NCI-H1417 (cell line): ENCODE measurements at regions not wholly inside any gene's neighbourhood (a gene's known extent, or its start where the extent isn't known, plus 50 kb on each side); places are given as distances from the start of the nearest gene placed in this dataset.

Experiments
- DNase-seq, 3 experiments: peaks; one replicate each; lab custom pipeline; 2025; lab: John Stamatoyannopoulos, UW

DNA sequence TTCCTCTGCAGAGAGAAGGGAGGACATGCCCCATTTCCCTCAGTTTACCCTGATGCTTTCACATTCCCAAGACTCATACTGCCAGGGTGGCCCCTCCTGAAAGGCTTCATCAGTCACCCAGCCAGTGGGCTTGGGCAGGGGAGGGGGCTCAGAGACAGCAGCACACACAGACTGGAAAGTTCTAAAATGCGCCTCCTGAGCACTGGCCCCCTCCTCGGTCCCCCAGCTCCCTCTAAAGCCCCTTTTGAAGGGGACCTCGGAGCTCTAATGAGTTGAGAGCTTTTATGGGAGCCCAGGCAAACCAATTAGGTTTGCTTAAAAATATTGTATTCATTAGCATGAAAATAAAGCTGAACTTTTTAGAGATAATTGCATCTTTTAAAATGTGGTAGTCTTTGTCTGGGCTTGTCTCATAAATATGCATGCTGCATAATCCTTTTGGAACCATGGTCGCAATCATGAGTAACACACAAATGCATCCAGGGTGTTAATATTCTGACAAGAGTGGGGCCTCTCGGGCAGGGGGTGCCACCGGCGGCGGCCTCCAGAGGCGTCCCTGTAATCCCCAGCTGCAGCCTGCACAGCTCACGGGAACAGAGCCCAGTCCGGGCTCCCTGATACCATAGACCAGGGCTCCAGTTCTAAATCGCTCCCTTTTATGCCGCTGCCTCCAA, 78.5 kb downstream of the RPLP1 start:
- no peak for DNase-seq

- DNase-seq: peak in 2 of 3 experiments; percentile 39 to 59
These were observed 79.0 kb downstream of the RPLP1 start for GRCh38 chr15:69531665-69532027.

- DNase-seq: no peak
These were observed 79.4 kb downstream of the RPLP1 start for GRCh38 chr15:69532066-69532465.

- no peak for DNase-seq
These were observed 80.2 kb downstream of the RPLP1 start for GRCh38 chr15:69532856-69533255.

GRCh38 chr15:69533522-69533921, 80.9 kb downstream of the RPLP1 start:
- DNase-seq: no peak

DNA sequence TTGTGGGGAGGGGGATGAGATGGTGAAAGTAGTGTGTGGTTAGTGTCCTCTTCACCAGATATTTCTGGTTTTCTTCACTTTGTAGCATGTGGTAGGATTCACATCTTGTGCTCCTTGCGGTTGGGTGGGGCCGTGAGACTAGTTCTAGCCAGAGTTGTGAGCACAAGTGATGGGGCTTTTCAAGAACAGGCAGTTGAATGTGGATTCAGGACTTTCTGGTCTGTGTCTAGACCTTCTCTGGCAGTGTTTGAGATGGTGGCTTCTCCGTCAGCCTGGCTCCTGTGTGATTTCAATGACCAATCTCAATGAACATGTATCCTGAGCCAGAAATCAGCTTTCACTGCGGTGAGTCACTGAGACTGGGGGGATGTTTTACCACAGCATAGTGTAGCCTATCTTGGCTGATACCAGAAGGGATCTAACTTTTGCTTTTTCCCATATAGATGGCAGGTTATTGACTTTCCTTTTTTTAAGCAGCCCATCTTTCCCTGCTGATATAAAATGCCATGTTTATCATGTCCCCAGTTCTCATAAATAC, 82.6 kb downstream of the RPLP1 start:
- DNase-seq: no peak

- DNase-seq: no peak
These were observed 83.4 kb downstream of the RPLP1 start for GRCh38 chr15:69535998-69536397.

DNA sequence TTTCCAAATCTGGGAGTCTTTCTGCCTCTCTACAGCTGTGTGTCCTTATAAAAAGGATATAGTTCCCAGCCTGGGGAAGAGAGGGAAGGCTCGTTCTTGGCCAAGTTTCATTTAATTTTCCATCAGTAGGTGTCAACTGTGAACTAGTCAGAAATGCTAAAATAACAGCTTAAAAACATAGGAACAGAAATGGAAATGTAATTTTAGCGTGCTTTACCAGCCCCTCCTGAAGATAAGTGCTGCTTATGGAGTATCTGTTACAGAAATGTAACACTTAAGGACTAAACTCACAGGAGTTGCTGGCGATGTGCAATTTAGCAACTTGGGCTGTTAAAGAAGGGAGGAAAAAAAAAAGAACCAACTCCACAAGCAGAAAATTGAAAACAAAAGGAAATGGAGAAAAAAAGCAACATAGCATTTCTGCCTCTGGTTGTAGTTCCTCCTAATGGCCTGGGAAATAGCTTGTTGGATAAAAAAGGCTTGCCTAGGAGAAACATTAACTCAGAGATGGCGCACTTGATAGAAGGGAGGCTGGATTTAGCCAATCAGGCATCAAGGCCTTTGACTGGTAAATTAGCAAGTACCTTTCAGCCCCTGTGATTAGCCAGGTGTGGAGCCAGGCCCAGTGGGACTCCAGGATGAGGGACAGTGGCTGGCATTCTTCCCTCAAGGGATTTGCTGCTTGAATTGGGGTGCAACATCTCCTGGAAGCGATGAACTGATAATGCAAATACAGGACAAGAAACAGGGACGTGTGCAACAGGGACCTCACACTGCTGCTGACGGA, 84.3 kb downstream of the RPLP1 start:
- DNase-seq: peak in 2 of 3 experiments; percentile 50 to 51

DNA sequence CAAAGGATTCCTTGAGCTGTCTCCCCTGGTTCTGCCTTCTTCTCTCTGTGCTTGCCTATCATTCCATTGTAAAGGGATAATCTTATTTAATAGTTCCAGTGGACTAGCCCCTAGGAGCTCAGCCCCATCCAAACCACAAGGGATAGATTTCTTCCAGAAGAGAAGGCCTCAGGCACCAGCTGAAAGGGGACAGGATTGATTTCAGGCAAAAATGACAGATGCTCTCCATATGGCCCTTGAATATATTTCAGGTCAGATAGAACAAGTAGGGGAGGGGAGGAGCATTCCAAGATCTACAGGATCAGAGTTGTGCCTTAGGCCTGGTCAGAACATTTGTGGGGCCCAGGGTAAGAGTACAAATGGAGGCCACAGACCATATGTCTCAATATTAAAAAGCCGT, 85.3 kb downstream of the RPLP1 start:
- no peak for DNase-seq

GRCh38 chr15:69538379-69538778, 85.8 kb downstream of the RPLP1 start:
- DNase-seq: no peak

DNA sequence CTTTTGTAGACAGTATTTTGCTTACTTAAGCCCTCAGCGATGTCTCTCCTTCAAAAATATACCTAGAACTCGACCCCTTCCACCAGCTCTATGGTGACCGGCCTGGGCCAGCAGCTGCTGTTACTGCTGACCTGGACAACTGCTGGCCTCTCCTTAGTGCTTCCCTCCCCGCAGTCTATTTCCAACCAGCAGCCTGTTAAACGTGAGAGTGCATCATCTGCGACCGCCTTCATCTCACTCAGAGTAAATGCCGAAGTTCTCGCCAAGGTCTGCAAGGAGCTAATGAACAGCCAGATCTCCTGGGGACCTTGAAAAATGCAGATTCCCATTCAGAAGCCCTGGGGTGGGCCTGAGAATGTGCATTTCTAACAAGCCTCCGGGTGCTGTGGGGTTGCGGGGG, 86.7 kb downstream of the RPLP1 start:
- DNase-seq: no peak

DNA sequence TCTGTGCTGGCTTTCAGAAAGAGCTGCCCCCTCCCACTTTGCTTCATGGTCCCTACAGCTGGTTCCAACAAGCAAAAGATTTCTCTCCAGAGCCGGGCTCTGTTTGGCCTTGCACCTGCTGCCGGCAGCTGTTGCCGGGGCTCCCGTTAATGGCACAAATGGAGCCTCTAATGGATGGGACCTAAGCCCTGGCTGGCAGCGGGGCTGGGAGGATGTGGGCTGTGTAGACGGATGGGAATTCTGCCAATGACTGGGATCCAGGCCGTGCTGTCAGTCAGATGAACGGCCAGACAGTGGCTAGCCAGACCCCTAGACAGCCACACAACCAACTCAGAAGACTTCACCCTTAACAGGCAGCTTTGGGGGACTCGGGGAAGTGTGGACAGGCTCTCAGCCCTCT, 88.0 kb downstream of the RPLP1 start:
- DNase-seq: peak; percentile 34 to 79 (median 72)

DNA sequence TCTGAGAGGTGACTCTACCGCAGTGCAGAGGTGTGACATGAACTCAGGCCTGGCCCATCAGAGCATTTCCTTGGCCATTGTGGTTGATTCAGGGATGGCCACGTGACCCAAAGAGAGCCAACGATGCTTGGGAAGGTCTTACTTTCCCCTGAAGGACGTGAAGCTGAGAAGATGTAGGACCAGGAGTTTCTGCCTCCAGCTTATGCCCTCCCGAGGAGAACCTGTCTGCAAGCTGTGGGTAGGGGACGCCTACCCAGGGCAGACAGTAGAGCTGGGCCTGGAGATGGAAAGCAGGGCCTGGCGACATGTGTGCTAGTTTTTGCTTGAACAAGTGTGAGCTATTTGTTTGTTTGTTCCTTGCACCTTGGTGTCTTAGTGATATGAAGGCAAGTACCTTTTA, 89.4 kb downstream of the RPLP1 start:
- no peak for DNase-seq

- DNase-seq: no peak
These were observed 91.2 kb downstream of the RPLP1 start for GRCh38 chr15:69543681-69544364.

DNA sequence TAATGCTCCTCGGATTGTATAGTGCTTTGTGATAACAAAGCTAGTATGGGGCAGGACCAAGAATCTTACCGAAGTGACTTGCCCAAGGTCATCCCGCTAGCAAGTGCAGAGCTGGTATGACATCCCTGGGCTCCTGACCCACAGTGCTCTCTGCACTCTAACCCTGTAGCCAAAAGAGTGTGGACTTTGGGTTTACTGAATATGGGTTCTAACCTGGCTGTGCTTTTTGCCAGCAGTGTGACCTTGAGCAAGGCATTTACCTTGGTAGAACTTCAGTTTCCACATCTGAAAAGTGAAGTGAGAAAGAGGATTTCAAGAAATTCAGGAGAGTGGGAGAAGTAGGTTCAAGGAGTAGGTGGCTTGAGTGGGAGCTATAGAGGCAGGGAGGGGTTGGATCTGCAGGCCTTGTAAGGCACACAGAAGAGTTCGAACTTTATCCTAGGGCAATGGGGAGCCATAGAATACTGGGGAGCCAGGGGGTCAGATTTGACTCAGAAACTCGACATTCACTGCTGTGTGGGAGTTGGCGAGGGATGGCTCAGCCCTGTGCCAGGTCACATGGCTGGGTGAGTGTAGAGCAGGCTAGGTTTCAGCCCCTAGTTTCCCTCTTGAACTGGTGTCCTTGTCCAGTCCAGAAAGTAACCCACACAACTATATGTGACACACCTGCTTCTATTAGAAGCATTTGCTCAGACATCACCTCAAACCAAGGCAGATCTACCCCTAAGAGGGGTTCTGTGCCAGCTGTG, 91.9 kb downstream of the RPLP1 start:
- DNase-seq: no peak

GRCh38 chr15:69546182-69546581, 93.6 kb downstream of the RPLP1 start:
- DNase-seq: no peak

- DNase-seq: no peak
These were observed 96.0 kb downstream of the RPLP1 start for GRCh38 chr15:69548395-69549180.

GRCh38 chr15:69551391-69552056, 98.9 kb downstream of the RPLP1 start:
- no peak for DNase-seq

DNA sequence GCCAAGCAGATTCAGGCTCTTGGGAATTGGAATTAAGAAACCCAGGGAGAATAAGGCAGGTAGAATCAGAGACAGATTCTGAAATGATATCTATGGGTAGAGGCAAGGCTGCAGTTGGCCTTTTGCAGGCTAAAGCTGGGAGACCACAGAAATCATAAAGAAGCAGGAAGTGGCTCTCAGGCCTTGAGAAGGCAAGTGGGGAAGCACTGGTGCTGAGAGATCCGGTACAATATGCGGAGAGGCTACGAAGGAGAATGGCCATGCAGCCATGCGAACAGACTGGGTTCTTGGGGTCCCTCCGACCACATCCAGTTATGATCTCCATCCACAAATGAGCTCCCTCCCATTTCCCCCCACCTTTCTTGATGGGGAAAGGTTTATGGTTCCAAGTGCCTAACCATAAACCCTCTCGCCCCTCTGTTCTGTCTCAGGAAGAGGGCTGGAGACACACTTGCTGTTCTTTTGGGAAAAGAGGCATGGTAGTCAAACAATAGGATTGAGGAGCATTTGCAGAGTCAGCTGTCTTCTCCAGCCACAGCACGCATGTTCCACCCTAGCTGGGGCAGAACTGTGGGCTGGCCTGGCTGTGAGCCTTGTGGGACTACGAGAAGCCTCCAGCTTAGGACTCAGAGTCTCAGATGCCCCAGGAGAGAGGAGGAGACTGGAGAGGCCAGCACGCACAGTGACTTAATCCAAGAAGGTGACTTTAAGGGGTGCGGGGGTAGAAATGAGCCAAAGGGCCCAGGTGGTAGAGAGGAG, 99.6 kb downstream of the RPLP1 start:
- DNase-seq: no peak

GRCh38 chr15:69553686-69554085, 101.1 kb downstream of the RPLP1 start:
- peak in 1 of 3 experiments; percentile 63 for DNase-seq
